Muscle of back (tissue), 3 donors: ENCODE measurements at regions not wholly inside any gene's neighbourhood (a gene's known extent, or its start where the extent isn't known, plus 50 kb on each side); places are given as distances from the start of the nearest gene placed in this dataset.

Source experiments
- DNase-seq, 3 donors: peaks; one replicate each; pipeline versions ENCODE4 v3.0.0 to v3.0.0-alpha.2; 2013

DNA sequence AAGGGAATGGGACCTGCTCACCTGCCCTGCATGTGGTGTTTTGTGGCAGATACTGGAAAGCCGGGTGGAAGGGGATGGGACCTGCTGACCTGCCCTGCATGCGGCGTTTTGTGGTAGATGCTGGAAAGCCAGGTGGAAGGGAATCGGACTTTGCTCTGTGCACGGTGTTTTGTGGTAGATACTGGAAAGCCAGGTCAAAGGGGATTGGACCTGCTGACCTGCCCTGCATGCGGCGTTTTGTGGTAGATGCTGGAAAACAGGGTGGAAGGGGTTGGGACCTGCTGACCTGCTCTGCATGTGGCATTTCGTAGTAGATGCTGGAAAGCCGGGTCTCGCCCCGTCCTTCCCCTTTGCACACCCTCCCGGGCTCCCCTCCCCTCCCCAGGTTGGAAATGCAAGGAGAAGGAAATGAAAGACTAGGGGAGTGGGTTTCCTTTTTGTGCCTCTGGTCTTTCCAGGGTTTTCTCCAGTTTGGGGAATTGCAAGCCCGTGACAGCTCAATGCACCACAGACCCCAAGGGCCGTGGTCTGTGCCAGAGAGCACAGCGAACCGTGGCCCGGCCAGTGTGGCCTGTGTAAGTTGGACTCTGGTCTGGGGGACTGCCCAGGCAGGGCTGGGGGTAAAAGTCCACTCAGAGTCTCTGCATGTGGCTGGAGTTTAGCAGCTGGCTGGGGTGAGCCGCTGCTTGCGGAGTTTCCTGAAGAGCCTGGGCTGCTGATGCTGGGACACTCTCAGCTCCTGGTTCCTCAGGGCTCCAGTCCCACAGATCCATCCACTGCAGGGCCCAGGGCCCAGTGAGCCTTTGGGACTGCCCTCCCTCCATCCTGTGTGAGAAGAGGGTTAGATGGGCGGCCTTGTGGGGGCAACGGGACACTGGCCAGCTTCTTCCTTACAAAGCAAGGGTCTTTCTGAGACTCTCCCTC, 105.5 kb downstream of the CRYAA start:
- DNase-seq: peak in 1 of 3 donors; percentile 62

- DNase-seq: peak in 1 of 3 donors; percentile 57
Measured at GRCh38 chr21:43273708-43274021, 104.9 kb downstream of the CRYAA start.

DNA sequence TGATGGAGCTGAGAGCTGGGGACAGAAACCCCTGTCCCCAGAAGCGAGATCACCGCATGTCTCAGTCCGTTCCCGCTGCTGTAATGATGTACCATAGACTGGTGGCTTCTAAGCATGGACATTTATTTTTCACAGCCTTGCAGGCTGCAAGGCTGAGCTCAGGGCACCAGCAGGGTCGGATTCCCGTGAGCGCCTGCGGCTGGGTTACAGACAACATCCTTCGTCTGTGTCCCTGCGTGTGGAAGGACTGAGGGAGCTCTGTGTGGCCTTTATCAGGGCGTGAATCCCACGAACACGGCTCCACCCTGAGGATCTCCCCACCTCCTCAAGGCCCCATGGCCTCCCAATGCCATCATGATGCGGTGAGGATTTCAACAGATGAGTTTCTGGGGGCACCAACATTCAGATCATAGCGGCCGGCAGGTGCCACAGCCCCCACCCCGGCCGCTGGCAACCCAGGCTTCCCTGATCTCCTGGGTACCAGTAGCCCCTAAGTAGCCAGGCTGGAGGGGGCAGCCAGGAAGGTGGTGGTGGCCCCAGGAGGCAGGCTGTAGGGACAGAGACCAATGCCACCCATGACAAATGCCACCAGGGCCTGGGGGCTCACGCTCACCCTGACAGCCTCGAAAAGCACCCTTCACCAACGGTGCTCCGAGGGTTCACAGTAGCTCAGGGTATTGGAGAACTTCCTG, 104.4 kb downstream of the CRYAA start:
- no peak for DNase-seq

DNA sequence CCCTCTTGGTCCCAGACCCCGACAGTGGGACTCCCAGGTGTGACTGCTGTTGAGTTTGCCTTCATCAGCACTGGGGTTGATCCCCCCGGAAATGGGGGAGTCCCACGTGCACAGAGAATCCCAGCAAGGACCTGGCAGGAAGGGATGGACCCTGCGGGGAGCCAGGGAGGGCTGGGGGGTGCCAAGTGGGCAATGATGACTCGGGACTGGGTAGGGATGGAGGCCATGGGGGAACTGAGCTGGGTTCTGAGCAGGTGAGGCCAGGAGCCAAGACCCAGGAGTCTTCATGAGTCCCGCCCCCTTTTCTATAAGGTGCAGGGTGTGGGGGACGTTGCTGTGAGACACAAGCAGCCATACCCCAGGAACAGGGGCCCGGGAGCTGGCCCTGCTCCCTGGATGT, 103.8 kb downstream of the CRYAA start:
- no peak for DNase-seq

DNA sequence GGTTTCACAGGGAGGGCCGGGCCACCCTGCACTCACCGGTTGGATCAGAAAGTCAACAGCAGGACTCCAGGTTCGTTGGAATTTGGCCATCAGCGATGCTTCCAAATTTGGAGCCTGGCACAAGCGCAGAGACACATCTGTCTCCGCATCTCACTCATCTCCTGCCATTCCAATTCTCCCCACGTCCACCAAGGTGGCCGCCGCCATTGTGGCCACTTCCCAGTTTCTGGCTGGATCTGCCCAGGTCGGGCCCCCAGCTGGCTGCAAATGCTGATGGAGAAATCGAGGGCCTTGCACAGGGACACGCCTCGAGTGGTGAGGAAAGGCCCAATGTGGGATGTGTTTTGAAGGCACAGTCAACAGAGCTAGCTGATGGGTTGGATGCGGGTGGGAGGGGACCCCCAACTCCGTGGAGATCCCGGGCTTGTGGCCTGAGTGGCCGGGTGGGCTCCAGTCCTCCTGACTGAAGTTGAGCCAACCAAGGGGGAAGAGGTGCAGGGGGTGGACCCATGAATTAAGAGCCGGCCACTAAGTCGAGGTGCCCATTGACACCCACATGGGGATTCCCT, 102.7 kb downstream of the CRYAA start:
- DNase-seq: no peak

GRCh38 chr21:43270800-43271301, 102.0 kb downstream of the CRYAA start:
- DNase-seq: peak in 1 of 3 donors; percentile 41

DNA sequence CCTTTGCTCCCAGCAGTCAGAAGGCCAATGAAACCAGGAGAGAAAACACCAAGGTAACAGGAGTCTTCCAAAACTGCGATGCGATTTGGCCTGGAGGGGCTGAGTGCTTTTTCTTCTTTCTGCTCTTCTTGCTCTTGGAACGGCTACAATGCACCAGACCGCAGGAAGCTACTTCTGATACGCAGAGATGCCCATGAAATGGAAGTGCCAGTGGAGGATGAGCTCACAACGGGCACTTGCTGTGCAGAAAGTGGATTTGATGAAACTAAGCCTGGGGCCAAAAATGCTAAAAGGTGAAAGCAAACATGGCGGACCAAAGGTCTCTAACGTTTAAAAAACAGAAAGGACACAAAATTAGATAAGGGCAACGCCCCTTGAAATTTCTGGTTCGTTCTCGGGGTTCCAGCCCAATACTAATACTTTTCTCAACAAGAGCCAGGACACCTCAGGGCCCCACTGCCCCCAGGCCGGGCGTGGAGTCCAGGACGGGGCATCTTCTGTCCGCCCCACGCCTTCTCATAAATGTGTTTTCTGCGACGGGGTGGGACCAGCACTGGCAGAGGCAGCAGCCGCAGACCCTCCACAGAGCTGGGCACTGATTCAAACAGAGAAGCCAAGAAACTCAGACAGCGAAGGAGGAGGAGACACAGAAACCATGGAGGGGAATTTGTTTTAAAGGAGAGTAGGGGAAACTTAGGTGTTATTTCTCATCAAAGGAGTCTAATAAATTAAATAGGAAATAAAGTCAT, 101.3 kb downstream of the CRYAA start:
- peak in 1 of 3 donors; percentile 45 for DNase-seq

DNA sequence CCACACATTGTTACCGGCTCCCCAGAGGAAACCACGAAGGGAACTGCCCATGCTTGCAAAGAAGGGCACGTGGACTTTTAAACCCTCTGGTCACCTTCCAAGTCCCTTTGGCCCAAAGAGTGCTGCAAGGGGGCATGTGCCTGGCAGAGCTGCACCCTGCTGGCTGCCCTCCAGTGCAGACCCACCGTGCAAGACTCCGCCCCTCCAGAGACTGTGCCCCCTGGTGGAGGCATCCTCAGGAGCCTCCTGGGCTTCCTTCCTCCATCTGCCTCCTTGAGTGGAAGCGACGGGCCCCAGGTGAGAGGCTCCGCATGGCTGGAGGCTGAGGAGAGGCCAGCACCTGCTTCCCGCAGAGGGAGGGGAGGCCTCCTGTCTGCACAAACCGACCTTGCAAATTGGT, 100.6 kb downstream of the CRYAA start:
- DNase-seq: no peak

DNA sequence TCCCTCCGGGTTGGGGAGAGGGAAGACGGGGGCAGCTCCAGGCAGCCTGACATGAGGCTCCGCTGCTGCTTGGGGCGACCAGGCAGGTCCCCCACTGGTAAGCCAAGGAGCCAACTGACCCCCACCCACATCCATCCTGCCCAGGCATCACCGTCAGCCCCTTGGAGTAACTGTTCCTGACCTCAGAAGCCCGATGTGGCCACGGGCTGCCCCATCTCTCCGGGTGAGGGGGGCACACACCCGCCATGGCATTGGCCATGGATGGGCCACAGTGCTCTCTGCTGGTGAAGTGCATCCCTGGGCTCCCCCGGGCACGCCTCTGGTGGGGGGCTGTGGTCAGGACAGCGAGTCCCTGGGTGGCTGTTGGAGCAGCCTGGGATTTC, 100.0 kb downstream of the CRYAA start:
- no peak for DNase-seq

GRCh38 chr21:43268086-43268803, 99.4 kb downstream of the CRYAA start:
- no peak for DNase-seq

- DNase-seq: no peak
Measured at GRCh38 chr21:43267391-43268085, 98.7 kb downstream of the CRYAA start.

DNA sequence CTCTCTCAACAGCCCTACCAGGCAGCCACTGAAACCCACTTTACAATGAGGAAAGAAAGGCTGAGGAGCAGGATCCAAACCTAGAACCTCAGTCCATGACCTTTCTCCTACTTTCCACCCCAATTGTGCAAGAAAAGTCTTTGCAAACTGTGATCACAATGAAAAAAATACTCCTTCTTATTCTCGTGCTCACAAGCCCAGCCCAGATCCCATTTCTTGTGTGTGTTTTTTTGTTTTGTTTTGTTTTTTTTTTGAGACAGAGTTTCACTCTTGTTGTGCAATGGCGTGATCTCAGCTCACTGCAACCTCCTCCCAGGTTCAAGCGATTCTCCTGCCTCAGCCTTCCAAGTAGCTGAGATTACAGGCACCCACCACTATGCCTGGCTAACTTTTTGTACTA, 97.7 kb downstream of the CRYAA start:
- no peak for DNase-seq

DNA sequence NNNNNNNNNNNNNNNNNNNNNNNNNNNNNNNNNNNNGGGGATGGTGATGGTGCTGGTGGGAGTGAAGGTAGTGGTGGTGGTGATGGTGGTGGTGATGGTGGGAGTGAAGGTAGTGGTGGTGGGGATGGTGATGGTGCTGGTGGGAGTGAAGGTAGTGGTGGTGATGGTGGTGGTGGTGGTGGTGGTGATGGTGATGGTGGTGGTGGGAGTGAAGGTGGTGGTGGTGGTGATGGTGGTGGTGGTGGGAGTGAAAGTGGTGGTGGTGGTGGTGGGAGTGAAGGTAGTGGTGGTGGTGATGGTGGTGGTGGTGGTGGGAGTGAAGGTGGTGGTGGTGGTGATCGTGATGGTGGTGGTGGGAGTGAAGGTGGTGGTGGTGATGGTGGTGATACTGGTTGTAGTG, 93.6 kb downstream of the CRYAA start:
- no peak for DNase-seq
